ENCODE measurements at regions not wholly inside any gene's neighbourhood (a gene's known extent, or its start where the extent isn't known, plus 50 kb on each side); places are given as distances from the start of the nearest gene placed in this dataset.

GRCh38 chr2:180325416-180326120 lies 318.5 kb upstream of the CWC22 start:
- no peak for DNase-seq (ENCODE audit: low spot score)
- FAIRE-seq = no peak

- DNase-seq (ENCODE audit: low spot score) (no peak), FAIRE-seq (no peak)
These were observed 317.1 kb upstream of the CWC22 start for GRCh38 chr2:180324182-180324581.

GRCh38 chr2:180322781-180323180 lies 315.7 kb upstream of the CWC22 start:
- no peak for FAIRE-seq
- DNase-seq (ENCODE audit: low spot score) = no peak

- DNase-seq (ENCODE audit: low spot score) (no peak), FAIRE-seq (no peak)
These were observed 312.7 kb upstream of the CWC22 start for GRCh38 chr2:180319586-180320405.

- no peak for FAIRE-seq
- DNase-seq (ENCODE audit: low spot score) = no peak
These were observed 307.0 kb upstream of the CWC22 start for GRCh38 chr2:180314086-180314485.

GRCh38 chr2:180312542-180312941 lies 305.4 kb upstream of the CWC22 start:
- FAIRE-seq (no peak), DNase-seq (ENCODE audit: low spot score) (no peak)

- no peak for FAIRE-seq
These were observed 300.0 kb upstream of the CWC22 start for GRCh38 chr2:180307096-180307495.

GRCh38 chr2:180306346-180306745 lies 299.2 kb upstream of the CWC22 start:
- DNase-seq (ENCODE audit: low spot score) (no peak), FAIRE-seq (no peak)

More at GRCh38 chr2:180307096-180307495, 300.0 kb upstream of the CWC22 start:
- no peak for DNase-seq (ENCODE audit: low spot score)

GRCh38 chr2:180291552-180292421 lies 284.7 kb upstream of the CWC22 start:
- FAIRE-seq (peak; percentile 48), DNase-seq (ENCODE audit: low spot score) (peak; percentile 50)

GRCh38 chr2:180291060-180291459 lies 284.0 kb upstream of the CWC22 start:
- DNase-seq (ENCODE audit: low spot score) = peak; percentile 56
- peak; percentile 78 for FAIRE-seq

GRCh38 chr2:180289627-180290026 lies 282.5 kb upstream of the CWC22 start:
- no peak for FAIRE-seq
- DNase-seq (ENCODE audit: low spot score) = no peak

- DNase-seq (ENCODE audit: low spot score) (no peak), FAIRE-seq (no peak)
These were observed 272.5 kb upstream of the CWC22 start for GRCh38 chr2:180279581-180279980.

- DNase-seq (ENCODE audit: low spot score) = no peak
- no peak for FAIRE-seq
These were observed 269.6 kb upstream of the CWC22 start for GRCh38 chr2:180276733-180277132.

- no peak for FAIRE-seq
- DNase-seq (ENCODE audit: low spot score) = no peak
These were observed 260.9 kb upstream of the CWC22 start for GRCh38 chr2:180268006-180268405.

- DNase-seq (ENCODE audit: low spot score) (no peak), FAIRE-seq (no peak)
These were observed 254.9 kb upstream of the CWC22 start for GRCh38 chr2:180261976-180262375.

- no peak for FAIRE-seq
- DNase-seq (ENCODE audit: low spot score) = no peak
These were observed 251.5 kb upstream of the CWC22 start for GRCh38 chr2:180258579-180258978.

GRCh38 chr2:180258041-180258537 lies 251.0 kb upstream of the CWC22 start:
- FAIRE-seq (no peak), DNase-seq (ENCODE audit: low spot score) (no peak)

- DNase-seq (ENCODE audit: low spot score) = no peak
- no peak for FAIRE-seq
These were observed 250.2 kb upstream of the CWC22 start for GRCh38 chr2:180257247-180257646.

GRCh38 chr2:180255981-180256380 lies 248.9 kb upstream of the CWC22 start:
- FAIRE-seq (no peak), DNase-seq (ENCODE audit: low spot score) (no peak)

- FAIRE-seq (no peak), DNase-seq (ENCODE audit: low spot score) (no peak)
These were observed 247.8 kb upstream of the CWC22 start for GRCh38 chr2:180254872-180255271.

- no peak for FAIRE-seq
These were observed 240.6 kb upstream of the CWC22 start for GRCh38 chr2:180247658-180248057.

GRCh38 chr2:180246268-180246667 lies 239.2 kb upstream of the CWC22 start:
- DNase-seq (ENCODE audit: low spot score) (no peak), FAIRE-seq (no peak)

More at GRCh38 chr2:180247658-180248057, 240.6 kb upstream of the CWC22 start:
- DNase-seq (ENCODE audit: low spot score) = no peak
